GM12878 (cell line): ENCODE measurements at regions not wholly inside any gene's neighbourhood (a gene's known extent, or its start where the extent isn't known, plus 50 kb on each side); places are given as distances from the start of the nearest gene placed in this dataset.
A peak's percentile ranks its signal among the peaks of the same experiment; 100 is the strongest.

Experiments
- BCL11A ChIP-seq: IDR thresholded peaks from 2 replicates; pipeline ENCODE4 v1.6.1; 2011; ENCODE audit warnings: low read depth, low read length
- E2F8 ChIP-seq: fragments of 450-650 bp; IDR thresholded peaks from 2 replicates; pipeline ENCODE4 v1.6.1; 2018; ENCODE audit warnings: mild to moderate bottlenecking, low read depth, moderate library complexity; ENCODE audit not compliant: partially characterized antibody
- ELK1 ChIP-seq: IDR thresholded peaks from 2 replicates; pipeline ENCODE4 v1.6.1; 2012; ENCODE audit warnings: low read depth, low read length, improper control_type of control experiment
- FOXM1 ChIP-seq: IDR thresholded peaks from 2 replicates; pipeline ENCODE4 v1.6.1; 2012; ENCODE audit warnings: low read depth, mild to moderate bottlenecking, inconsistent platforms, low read length, moderate library complexity
- HDAC6 ChIP-seq: fragments of 200-600 bp; sonication (generic); IDR thresholded peaks from one replicate; pipeline ENCODE4 v1.8.0; 2017; ENCODE audit warnings: antibody characterized with exemption; ENCODE audit not compliant: unreplicated experiment
- IKZF2 ChIP-seq, 2 experiments: fragments of 450-650 bp; IDR thresholded peaks; 2 replicates each; pipeline ENCODE4 v1.6.1; 2017; ENCODE audit warnings: mild to moderate bottlenecking in 2 of 2, moderate library complexity in 2 of 2
- IRF3 ChIP-seq: fragments of 450-650 bp; IDR thresholded peaks from 2 replicates; pipeline ENCODE4 v1.6.1; 2014; ENCODE audit warnings: mild to moderate bottlenecking
- LARP7 ChIP-seq: fragments of 450-650 bp; IDR thresholded peaks from 2 replicates; pipeline ENCODE4 v1.6.1; 2017; ENCODE audit warnings: mild to moderate bottlenecking
- MTA2 ChIP-seq: fragments of 450-650 bp; IDR thresholded peaks from 2 replicates; pipeline ENCODE4 v1.6.1; 2016; ENCODE audit warnings: low read depth, mild to moderate bottlenecking, moderate library complexity
- NFIC ChIP-seq: IDR thresholded peaks from 2 replicates; pipeline ENCODE4 v1.6.1; 2012; ENCODE audit warnings: low read depth, mild to moderate bottlenecking, inconsistent platforms, low read length, moderate library complexity
- NFXL1 ChIP-seq: fragments of 450-650 bp; IDR thresholded peaks from 2 replicates; pipeline ENCODE4 v1.6.1; 2017; ENCODE audit warnings: antibody characterized with exemption, mild to moderate bottlenecking, borderline replicate concordance
- NFYA ChIP-seq: IDR thresholded peaks from 2 replicates; pipeline ENCODE4 v1.6.1; 2011; ENCODE audit warnings: low read depth, mild to moderate bottlenecking, low read length, improper control_type of control experiment, borderline replicate concordance
- NFYB ChIP-seq: IDR thresholded peaks from 2 replicates; pipeline ENCODE4 v1.6.1; 2011; ENCODE audit warnings: low read depth, mild to moderate bottlenecking, low read length, improper control_type of control experiment, moderate library complexity; ENCODE audit not compliant: insufficient read depth
- NRF1 ChIP-seq: conservative IDR thresholded peaks from 2 replicates; pipeline ENCODE4 v1.6.1; 2011; ENCODE audit warnings: mild to moderate bottlenecking, low read depth, low read length, improper control_type of control experiment
- RB1 ChIP-seq: fragments of 450-650 bp; formaldehyde crosslinking; IDR thresholded peaks from 2 replicates; pipeline ENCODE4 v1.6.1; 2017; ENCODE audit warnings: mild to moderate bottlenecking, borderline replicate concordance
- RELA ChIP-seq: fragments of 450-650 bp; IDR thresholded peaks from 2 replicates; pipeline ENCODE4 v1.8.0; 2014; ENCODE audit warnings: borderline replicate concordance; ENCODE audit not compliant: partially characterized antibody
- RFX5 ChIP-seq: IDR thresholded peaks from 2 replicates; pipeline ENCODE4 v1.6.1; 2011; ENCODE audit warnings: low read depth, low read length, improper control_type of control experiment
- SP1 ChIP-seq: IDR thresholded peaks from one replicate; pipeline ENCODE4 v1.6.1; 2011; ENCODE audit warnings: low read depth, low read length
- YBX1 ChIP-seq: fragments of 450-650 bp; IDR thresholded peaks from 2 replicates; pipeline ENCODE4 v1.6.1; 2016; ENCODE audit warnings: antibody characterized with exemption
- ZBED1 ChIP-seq: IDR thresholded peaks from 2 replicates; pipeline ENCODE4 v1.6.1; 2016; ENCODE audit warnings: borderline replicate concordance
- ZBTB40 ChIP-seq: fragments of 450-650 bp; IDR thresholded peaks from 2 replicates; pipeline ENCODE4 v1.6.1; 2016; ENCODE audit warnings: mild to moderate bottlenecking, moderate library complexity, borderline replicate concordance

- TF ChIP-seq RB1 (no peak), IRF3 (no peak), ZBTB40 (no peak), NFIC (peak; percentile 76; the same call in 1 of the 2 replicates), SP1 (no peak), NFYA (no peak), NFXL1 (no peak), LARP7 (no peak), HDAC6 (no peak), ZBED1 (no peak), NFYB (no peak), IKZF2 (IDR thresholded peaks at IDR 0.05) (0 out of 4 replicates have a peak, but pooled peaks of 1 of the 2 experiments have one; percentile 28), YBX1 (no peak), BCL11A (0 out of 2 replicates have a peak, but pooled peaks have one; percentile 26), FOXM1 (no peak), RELA (no peak), NRF1 (no peak), E2F8 (no peak), MTA2 (no peak), ELK1 (no peak), RFX5 (no peak)
These were observed 142.4 kb downstream of the GLUL start (continued) for GRCh38 chr1:182249201-182249676.
